ENCODE measurements at regions not wholly inside any gene's neighbourhood (a gene's known extent, or its start where the extent isn't known, plus 50 kb on each side); places are given as distances from the start of the nearest gene placed in this dataset.
"Not testable (repeated sequence)": the region's sequence is repeated elsewhere in the genome, so short reads cannot be mapped to it uniquely, and the experiment has no call there.

DNA sequence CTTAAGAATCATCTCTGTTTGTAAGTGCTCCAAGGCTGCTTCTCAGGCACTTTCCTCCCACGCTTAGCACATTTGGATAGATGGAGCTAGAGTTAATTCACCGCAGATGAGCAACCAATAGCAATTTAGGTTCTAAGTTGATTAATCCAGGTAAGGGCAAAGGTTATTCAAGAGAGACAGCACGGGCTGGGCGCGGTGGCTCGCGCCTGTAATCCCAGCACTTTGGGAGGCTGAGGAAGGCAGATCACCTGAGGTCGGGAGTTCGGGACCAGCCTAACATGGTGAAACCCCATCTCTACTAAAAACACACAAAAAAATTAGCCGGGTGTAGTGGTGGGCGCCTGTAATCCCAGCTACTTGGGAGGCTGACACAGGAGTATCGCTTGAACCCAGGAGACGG lies 54.5 kb upstream of the UNC13C start:
- H3K4me2 ChIP-seq (ENCODE audit: low read length); H3K36me3 ChIP-seq (ENCODE audit: insufficient read depth, low read length); FAIRE-seq; H3K9me3 ChIP-seq (ENCODE audit: insufficient read depth, low read depth, low read length); H3K36me3 Mint-ChIP-seq (ENCODE audit: low read depth, unreplicated experiment); H3K79me2 ChIP-seq (ENCODE audit: insufficient read depth, low read length); DNase-seq (ENCODE audit: low read depth); H3K27me3 ChIP-seq (ENCODE audit: insufficient read depth, low read length); H3K27ac ChIP-seq (ENCODE audit: low read depth, low read length); H3K27me3 Mint-ChIP-seq (ENCODE audit: low read depth, unreplicated experiment); H3K4me1 ChIP-seq (ENCODE audit: insufficient read depth, low read length); H3K4me1 Mint-ChIP-seq (ENCODE audit: low read depth, unreplicated experiment); H3K9me3 Mint-ChIP-seq (ENCODE audit: unreplicated experiment); H3K4me3 Mint-ChIP-seq (ENCODE audit: unreplicated experiment); H3K27ac Mint-ChIP-seq (ENCODE audit: unreplicated experiment); H3K9ac ChIP-seq (ENCODE audit: low read length); H2AFZ ChIP-seq (ENCODE audit: low read depth, low read length); H4K20me1 ChIP-seq (ENCODE audit: insufficient read depth, low read length); H3K4me3 ChIP-seq (ENCODE audit: insufficient read depth, low read depth, low read length): not testable (repeated sequence)

DNA sequence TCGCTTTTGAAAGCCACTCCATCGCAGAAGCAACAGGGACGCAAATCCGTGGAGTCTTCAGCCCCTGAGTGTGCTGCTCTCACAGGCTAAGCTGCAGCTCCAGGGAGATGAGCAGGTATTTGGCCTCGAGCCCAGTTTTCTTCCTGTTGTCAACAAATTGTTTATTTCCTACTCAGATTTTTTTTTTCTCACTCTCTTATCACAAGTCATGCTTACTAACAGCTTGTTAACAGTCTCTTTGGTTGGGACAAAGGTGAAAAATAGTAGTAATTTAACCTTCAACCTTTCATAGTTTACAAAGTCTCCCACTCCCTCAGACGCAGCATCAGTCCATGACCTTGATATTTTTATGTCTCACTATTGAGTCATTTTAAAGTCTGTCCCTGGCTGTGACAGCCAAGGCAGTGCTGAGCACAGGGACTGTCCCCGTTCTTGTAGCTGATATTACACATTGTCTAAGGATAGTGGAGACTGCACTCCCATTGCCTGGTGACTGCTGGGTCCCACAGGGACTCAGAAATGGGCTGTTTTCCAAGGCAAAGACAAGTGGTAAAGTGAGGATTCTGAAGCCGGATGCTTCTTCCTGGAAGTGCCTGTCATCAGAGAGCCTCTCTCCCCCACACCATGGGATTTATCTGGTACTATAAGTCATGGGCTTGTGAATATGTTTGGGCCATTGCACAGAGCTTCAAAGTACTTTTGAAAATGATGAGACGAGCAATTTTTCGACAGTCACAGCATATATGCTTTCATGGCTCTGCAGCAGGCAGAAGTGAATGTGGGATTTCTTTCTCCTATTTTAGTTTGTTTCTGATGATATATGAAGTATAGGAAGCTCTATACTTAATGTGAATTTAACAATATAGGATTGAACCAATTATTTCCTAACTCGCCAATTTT lies 59.8 kb upstream of the UNC13C start:
- H3K27ac ChIP-seq (ENCODE audit: low read depth, low read length): no peak overlapping the region
- no peak overlapping the region for H2AFZ ChIP-seq (ENCODE audit: low read depth, low read length)
- Mint-ChIP-seq H3K9me3 (ENCODE audit: unreplicated experiment) (no peaks in the 10 kb centered on the region), H3K4me1 (ENCODE audit: low read depth, unreplicated experiment) (peaks cover 2% of the 10 kb centered on the region), H3K36me3 (ENCODE audit: low read depth, unreplicated experiment) (no peaks in the 10 kb centered on the region), H3K27ac (ENCODE audit: unreplicated experiment) (no peak overlapping the region), H3K27me3 (ENCODE audit: low read depth, unreplicated experiment) (no peaks in the 10 kb centered on the region), H3K4me3 (ENCODE audit: unreplicated experiment) (no peak overlapping the region)
- TF ChIP-seq CTCF (IDR thresholded peaks at IDR 0.05; ENCODE audit: insufficient read depth, low read depth, low read length): no peak
- TF ChIP-seq EZH2 (IDR thresholded peaks at IDR 0.05; ENCODE audit: insufficient read depth, low read length): no peak
- H3K9ac ChIP-seq (ENCODE audit: low read length): no peak overlapping the region
- H3K4me2 ChIP-seq (ENCODE audit: low read length): no peak overlapping the region
- no peaks in the 10 kb centered on the region for H3K27me3 ChIP-seq (ENCODE audit: insufficient read depth, low read length)
- FAIRE-seq: no peak
- no peaks in the 10 kb centered on the region for H3K79me2 ChIP-seq (ENCODE audit: insufficient read depth, low read length)
- no peaks in the 10 kb centered on the region for H3K4me1 ChIP-seq (ENCODE audit: insufficient read depth, low read length)
- no peaks in the 10 kb centered on the region for H3K9me3 ChIP-seq (ENCODE audit: insufficient read depth, low read depth, low read length)
- H4K20me1 ChIP-seq (ENCODE audit: insufficient read depth, low read length): no peaks in the 10 kb centered on the region
- no peak overlapping the region for H3K4me3 ChIP-seq (ENCODE audit: insufficient read depth, low read depth, low read length)
- no peaks in the 10 kb centered on the region for H3K36me3 ChIP-seq (ENCODE audit: insufficient read depth, low read length)
- no peak for DNase-seq (ENCODE audit: low read depth)

DNA sequence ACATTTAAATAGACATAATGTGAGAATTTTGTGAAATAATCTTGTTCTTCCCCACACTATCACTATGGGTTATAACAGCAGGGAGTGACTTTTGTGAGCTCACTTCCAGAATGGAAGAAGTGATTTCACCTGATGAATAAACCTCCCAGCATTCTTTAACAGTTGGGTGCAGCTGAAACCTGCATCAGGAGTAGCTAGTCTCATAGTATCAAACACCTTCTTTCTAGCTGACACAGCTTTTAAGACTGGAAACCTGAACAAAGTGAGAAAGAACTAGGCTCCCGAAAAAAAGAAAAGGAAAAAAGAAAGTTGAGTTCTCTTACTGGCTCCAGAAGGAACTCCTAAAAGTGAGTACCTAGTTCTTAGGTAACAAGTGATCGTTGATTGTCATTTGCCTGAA lies 61.1 kb upstream of the UNC13C start:
- H3K4me2 ChIP-seq (ENCODE audit: low read length): no peak overlapping the region
- no peaks in the 10 kb centered on the region for H4K20me1 ChIP-seq (ENCODE audit: insufficient read depth, low read length)
- no peaks in the 10 kb centered on the region for H3K9me3 ChIP-seq (ENCODE audit: insufficient read depth, low read depth, low read length)
- Mint-ChIP-seq H3K4me3 (ENCODE audit: unreplicated experiment) (no peak overlapping the region), H3K27ac (ENCODE audit: unreplicated experiment) (no peak overlapping the region), H3K36me3 (ENCODE audit: low read depth, unreplicated experiment) (no peaks in the 10 kb centered on the region), H3K9me3 (ENCODE audit: unreplicated experiment) (no peaks in the 10 kb centered on the region), H3K27me3 (ENCODE audit: low read depth, unreplicated experiment) (no peaks in the 10 kb centered on the region), H3K4me1 (ENCODE audit: low read depth, unreplicated experiment) (peaks cover 2% of the 10 kb centered on the region)
- no peak overlapping the region for H3K4me3 ChIP-seq (ENCODE audit: insufficient read depth, low read depth, low read length)
- TF ChIP-seq CTCF (IDR thresholded peaks at IDR 0.05; ENCODE audit: insufficient read depth, low read depth, low read length) (no peak), EZH2 (IDR thresholded peaks at IDR 0.05; ENCODE audit: insufficient read depth, low read length) (no peak)
- DNase-seq (ENCODE audit: low read depth): no peak
- no peak overlapping the region for H3K9ac ChIP-seq (ENCODE audit: low read length)
- no peaks in the 10 kb centered on the region for H3K36me3 ChIP-seq (ENCODE audit: insufficient read depth, low read length)
- H3K27me3 ChIP-seq (ENCODE audit: insufficient read depth, low read length): no peaks in the 10 kb centered on the region
- no peak overlapping the region for H3K27ac ChIP-seq (ENCODE audit: low read depth, low read length)
- no peak for FAIRE-seq
- no peaks in the 10 kb centered on the region for H3K4me1 ChIP-seq (ENCODE audit: insufficient read depth, low read length)
- H2AFZ ChIP-seq (ENCODE audit: low read depth, low read length): no peak overlapping the region
- no peaks in the 10 kb centered on the region for H3K79me2 ChIP-seq (ENCODE audit: insufficient read depth, low read length)

All from astrocyte (in vitro differentiated cells and primary cell).